NB4 (cell line): ENCODE measurements at regions not wholly inside any gene's neighbourhood (a gene's known extent, or its start where the extent isn't known, plus 50 kb on each side); places are given as distances from the start of the nearest gene placed in this dataset.

Experiments
- CTCF ChIP-seq: IDR thresholded peaks from one replicate; pipeline ENCODE4 v1.5.1; 2012; ENCODE audit warnings: low read depth, low read length
- POLR2A ChIP-seq: IDR thresholded peaks from 2 replicates; pipeline ENCODE4 v1.6.1; 2011; ENCODE audit warnings: mild to moderate bottlenecking; ENCODE audit not compliant: insufficient read length; ENCODE audit errors: extremely low read depth

DNA sequence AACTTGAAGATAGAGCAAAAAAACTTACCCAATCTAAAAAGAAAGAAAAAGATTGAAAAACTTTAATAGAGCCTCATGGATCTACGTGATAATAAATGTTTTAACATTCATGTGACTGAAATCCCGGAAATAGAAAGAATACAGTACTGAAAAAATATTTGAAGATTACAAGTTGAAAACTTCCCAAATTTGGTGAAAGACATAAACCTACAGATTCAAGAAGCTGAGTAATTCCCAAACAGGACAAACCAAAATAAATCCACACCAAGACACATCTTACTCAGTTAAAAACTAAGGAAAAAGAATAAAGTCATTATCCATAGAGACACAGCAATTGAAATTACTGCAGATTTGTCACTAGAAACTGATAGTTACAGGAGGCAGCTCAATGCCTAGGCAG, 121.8 kb upstream of the NUDT7 start:
- TF ChIP-seq CTCF (no peak), POLR2A (no peak)
